DMS153 (cell line): ENCODE measurements at regions not wholly inside any gene's neighbourhood (a gene's known extent, or its start where the extent isn't known, plus 50 kb on each side); places are given as distances from the start of the nearest gene placed in this dataset.
"Not testable (repeated sequence)": the region's sequence is repeated elsewhere in the genome, so short reads cannot be mapped to it uniquely, and the experiment has no call there.

Source experiments
- DNase-seq: peaks from one replicate; lab custom pipeline; 2025; lab: John Stamatoyannopoulos, UW

DNA sequence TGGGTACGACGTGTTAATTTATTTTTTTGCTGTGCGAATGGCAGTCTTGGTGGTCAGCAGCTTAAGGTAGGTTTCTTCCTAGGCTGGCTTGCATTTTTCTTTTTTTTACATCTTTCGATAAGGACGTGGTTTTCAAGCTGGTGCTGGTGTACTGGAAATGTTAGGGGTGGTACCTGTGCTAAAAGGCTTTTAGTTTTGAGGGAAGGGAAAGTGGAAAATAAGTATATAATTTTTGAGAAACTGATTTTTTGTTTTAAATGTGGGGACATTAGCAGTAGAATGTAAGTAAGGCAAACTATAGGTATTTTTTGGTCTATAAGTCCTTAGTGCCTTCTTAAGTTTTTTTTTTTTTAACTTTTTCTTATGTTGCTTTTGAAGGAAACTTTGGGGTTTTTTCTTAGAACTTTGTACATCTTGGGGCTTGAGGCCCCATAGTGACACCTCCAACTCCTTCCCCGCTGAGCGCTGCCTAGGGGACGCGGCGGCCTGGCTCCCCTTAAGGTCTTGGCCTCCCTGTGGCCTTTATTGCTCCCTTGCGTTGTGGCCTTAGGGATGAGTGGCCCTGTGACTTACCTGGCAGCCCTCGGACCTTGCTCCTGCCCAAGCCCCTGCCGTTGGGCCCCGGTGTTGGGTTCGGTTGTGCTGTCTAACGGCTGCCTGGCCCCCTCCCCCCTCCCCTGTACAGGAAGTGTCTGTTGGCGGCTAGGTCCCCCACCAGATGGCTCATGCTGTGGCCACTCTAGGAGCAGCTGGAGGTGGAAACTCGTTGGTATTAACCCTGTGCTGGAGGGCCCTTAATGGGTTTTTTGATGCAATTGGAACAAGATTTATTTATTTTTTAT is 88.0 kb upstream of the RPRML start:
- DNase-seq: peak; percentile 72

DNA sequence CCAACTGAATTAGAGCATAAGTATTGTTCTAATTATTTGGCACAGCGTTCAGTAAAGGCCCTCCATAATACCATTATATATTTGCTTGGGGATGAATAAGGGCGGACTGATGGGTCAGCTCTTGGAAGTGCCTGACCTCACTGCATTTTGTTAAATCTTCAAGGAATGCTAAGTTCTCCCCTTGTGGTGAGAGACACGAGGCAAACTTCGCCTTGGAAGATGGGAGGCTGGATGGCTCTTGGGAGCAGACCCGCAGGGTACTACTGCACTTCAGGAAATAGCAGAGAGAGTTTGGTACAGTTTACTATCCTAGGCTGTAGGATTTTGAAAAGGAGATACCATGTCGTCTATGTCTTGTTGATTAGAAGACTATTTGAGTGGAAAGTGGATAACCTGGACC is 87.0 kb upstream of the RPRML start:
- no peak for DNase-seq

DNA sequence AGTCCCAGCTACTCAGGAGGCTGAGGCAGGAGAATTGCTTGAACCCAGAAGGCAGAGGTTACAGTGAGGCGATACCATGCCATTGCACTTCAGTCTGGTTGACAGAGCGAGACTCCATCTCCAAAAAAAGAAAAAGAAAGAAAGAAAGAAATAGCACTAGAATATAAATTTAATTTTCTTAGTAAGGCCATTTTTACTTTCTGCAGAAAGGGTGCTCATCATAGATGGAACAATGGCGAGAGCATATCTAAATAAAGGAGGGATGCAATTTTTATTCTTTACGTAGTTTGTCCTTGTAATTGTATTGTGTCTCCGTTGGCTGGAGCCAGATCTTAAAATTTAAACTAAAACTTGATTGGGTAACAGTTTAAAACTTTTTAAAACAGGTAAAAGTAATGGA is 85.6 kb upstream of the RPRML start:
- DNase-seq: no peak

DNA sequence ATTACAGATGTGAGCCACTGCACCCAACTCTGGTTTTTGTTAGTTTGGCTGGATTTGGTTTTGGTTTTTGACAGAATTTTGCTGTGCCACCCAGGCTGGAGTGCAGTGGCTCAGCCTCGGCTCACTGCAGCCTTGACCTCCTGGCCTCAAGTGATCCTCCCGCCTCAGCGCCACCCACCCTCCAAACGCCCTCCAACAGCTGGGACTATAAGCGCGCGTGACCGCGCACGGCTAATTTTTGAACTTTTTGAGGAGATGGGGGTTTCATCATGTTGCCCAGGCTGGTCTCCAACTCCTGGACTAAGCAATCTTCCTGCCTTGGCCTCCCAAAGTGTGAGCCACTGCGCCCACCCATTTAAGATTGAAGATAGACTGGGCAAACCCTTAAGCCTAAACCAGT is 84.4 kb upstream of the RPRML start:
- no peak for DNase-seq

GRCh38 chr17:47062851-47063250 is 83.8 kb upstream of the RPRML start:
- DNase-seq: not testable (repeated sequence)

GRCh38 chr17:47060005-47060404 is 81.0 kb upstream of the RPRML start:
- DNase-seq: not testable (repeated sequence)

GRCh38 chr17:47057830-47058229 is 78.8 kb upstream of the RPRML start:
- DNase-seq: no peak

DNA sequence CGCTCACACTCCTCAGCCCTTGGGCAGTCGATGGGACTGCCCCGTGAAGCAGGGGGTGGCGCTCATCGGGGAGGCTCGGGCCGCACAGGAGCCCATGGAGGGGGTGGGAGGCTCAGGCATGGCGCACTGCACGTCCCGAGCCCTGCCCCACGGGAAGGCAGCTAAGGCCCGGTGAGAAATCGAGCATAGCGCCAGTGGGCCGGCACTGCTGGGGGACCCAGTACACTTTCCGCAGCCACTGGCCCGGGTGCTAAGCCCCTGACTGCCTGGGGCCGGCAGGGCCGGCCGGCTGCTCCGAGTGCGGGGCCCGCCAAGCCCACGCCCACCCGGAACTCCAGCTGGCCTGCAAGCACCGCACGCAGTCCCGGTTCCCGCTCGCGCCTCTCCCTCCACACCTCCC is 78.2 kb upstream of the RPRML start:
- not testable (repeated sequence) for DNase-seq

DNA sequence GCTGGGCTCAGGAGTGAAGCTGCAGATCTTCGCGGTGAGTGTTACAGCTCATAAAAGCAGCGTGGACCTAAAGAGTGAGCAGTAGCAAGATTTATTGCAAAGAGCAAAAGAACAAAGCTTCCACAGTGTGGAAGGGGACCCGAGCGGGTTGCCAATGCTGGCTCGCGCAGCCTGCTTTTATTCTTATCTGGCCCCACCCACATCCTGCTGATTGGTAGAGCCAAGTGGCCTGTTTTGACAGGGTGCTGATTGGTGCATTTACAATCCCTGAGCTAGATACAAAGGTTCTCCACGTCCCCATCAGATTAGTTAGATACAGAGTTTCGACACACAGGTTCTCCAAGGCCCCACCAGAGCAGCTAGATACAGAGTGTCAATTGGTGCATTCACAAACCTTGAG is 77.6 kb upstream of the RPRML start:
- not testable (repeated sequence) for DNase-seq
